ENCODE measurements at regions not wholly inside any gene's neighbourhood (a gene's known extent, or its start where the extent isn't known, plus 50 kb on each side); places are given as distances from the start of the nearest gene placed in this dataset.

GRCh38 chr3:170753421-170754310 is 116.3 kb downstream of the RPL22L1 start:
- intact Hi-C loops (cut with DNase I), result no loop called here
- no peak overlapping the region for H3K4me3 ChIP-seq
- TF ChIP-seq CTCF (IDR thresholded peaks at IDR 0.05), result no peak

GRCh38 chr3:170752571-170753155 is 117.3 kb downstream of the RPL22L1 start:
- intact Hi-C loops (cut with DNase I), result no loop called here
- Histone ChIP-seq H3K4me3 (no peak overlapping the region), H3K27ac (peak overlapping the region in 2 of 4 donors; percentile 49 to 50), H3K27me3 (no peaks in the 10 kb centered on the region), H3K36me3 (no peaks in the 10 kb centered on the region), H3K9me3 (no peaks in the 10 kb centered on the region), H3K4me1 (peaks cover 0 to 31% (median 16%) of the 10 kb centered on the region in 3 donors)
- TF ChIP-seq POLR2A (IDR thresholded peaks at IDR 0.05) (no peak), CTCF (IDR thresholded peaks at IDR 0.05) (no peak)
- WGBS, 2 donors, result 74 to 84% methylated on average over 6 of the region's 6 CpGs
- DNase-seq, result no peak

More at GRCh38 chr3:170753421-170754310, 116.3 kb downstream of the RPL22L1 start:
- no peak for DNase-seq
- no peak overlapping the region for H3K27ac ChIP-seq
- H3K4me1 ChIP-seq, result peaks cover 0 to 31% (median 16%) of the 10 kb centered on the region in 3 donors
- no peaks in the 10 kb centered on the region for H3K9me3 ChIP-seq
- no peaks in the 10 kb centered on the region for H3K36me3 ChIP-seq
- no peaks in the 10 kb centered on the region for H3K27me3 ChIP-seq
- 42 to 52% methylated on average over 2 of the region's 2 CpGs for WGBS, 2 donors

DNA sequence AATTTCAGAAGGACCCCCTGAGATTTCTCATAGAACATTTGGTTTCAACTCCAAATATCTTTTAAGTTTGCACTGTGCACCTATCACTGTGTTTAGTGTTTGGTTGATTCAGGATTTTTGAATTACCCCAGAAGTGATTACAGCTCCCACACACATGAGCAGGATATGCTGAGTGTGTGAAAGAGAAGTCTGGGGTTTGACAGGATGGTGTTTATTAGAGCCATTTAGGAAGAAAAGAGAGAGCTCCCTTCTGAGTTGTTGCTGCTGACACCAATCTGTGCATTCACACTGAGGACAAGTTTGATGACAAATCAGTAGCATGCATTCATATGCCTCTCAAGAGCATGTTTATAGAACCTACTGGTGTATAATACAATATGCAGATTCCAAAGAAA is 118.1 kb downstream of the RPL22L1 start:
- Histone ChIP-seq H3K4me3 (no peak overlapping the region), H3K27ac (peak overlapping the region in 3 of 4 donors; percentile 19 to 50 (median 49)), H3K36me3 (no peaks in the 10 kb centered on the region)

GRCh38 chr3:170751083-170751898 is 118.7 kb downstream of the RPL22L1 start:
- H3K27ac ChIP-seq, result peak overlapping the region in 3 of 4 donors; percentile 19 to 50 (median 49)
- no peak for DNase-seq
- 24 to 27% methylated on average over 3 of the region's 3 CpGs for WGBS, 2 donors

More for the DNA sequence above, 118.1 kb downstream of the RPL22L1 start:
- DNase-seq, result no peak
- intact Hi-C loops (cut with DNase I), result no loop called here
- Histone ChIP-seq H3K27me3 (no peaks in the 10 kb centered on the region), H3K4me1 (peaks cover 0 to 31% (median 16%) of the 10 kb centered on the region in 3 donors), H3K9me3 (no peaks in the 10 kb centered on the region)
- TF ChIP-seq POLR2A (IDR thresholded peaks at IDR 0.05) (no peak), CTCF (IDR thresholded peaks at IDR 0.05) (no peak)

More at GRCh38 chr3:170751083-170751898, 118.7 kb downstream of the RPL22L1 start:
- no peaks in the 10 kb centered on the region for H3K36me3 ChIP-seq
- H3K9me3 ChIP-seq, result no peaks in the 10 kb centered on the region
- no peak for TF ChIP-seq CTCF (IDR thresholded peaks at IDR 0.05)
- no peak for TF ChIP-seq POLR2A (IDR thresholded peaks at IDR 0.05)
- no peaks in the 10 kb centered on the region for H3K27me3 ChIP-seq
- peaks cover 0 to 31% (median 16%) of the 10 kb centered on the region in 3 donors for H3K4me1 ChIP-seq
- no peak overlapping the region for H3K4me3 ChIP-seq
- intact Hi-C loops (cut with DNase I), result no loop called here

Data from esophagus squamous epithelium (tissue), 5 donors.